ENCODE measurements at regions not wholly inside any gene's neighbourhood (a gene's known extent, or its start where the extent isn't known, plus 50 kb on each side); places are given as distances from the start of the nearest gene placed in this dataset.

GRCh38 chr2:215888680-215889079, 124.7 kb downstream of the MREG start:
- no peak for TF ChIP-seq CTCF (conservative IDR thresholded peaks at IDR 0.05; ENCODE audit: low read length)
- TF ChIP-seq EZH2phosphoT487 (IDR thresholded peaks at IDR 0.05; ENCODE audit: borderline replicate concordance) = no peak
